GM23338 (cell line): ENCODE measurements at regions not wholly inside any gene's neighbourhood (a gene's known extent, or its start where the extent isn't known, plus 50 kb on each side); places are given as distances from the start of the nearest gene placed in this dataset.

Experiments
- CREB1 ChIP-seq: fragments of 250-450 bp; sonication (Bioruptor Pico); IDR thresholded peaks from 2 replicates; pipeline ENCODE4 v1.5.0; 2020; ENCODE audit warnings: low read depth, mild to moderate bottlenecking, moderate library complexity
- EZH2 ChIP-seq: fragments of 200-600 bp; sonication (generic); IDR thresholded peaks from one replicate; pipeline ENCODE4 v1.8.0; 2017; ENCODE audit warnings: antibody characterized with exemption, mild to moderate bottlenecking, low read depth; ENCODE audit not compliant: unreplicated experiment
- EZH2phosphoT487 ChIP-seq: fragments of 200-600 bp; sonication (generic); IDR thresholded peaks from one replicate; pipeline ENCODE4 v1.8.1; 2018; ENCODE audit warnings: antibody characterized with exemption; ENCODE audit not compliant: unreplicated experiment
- NANOG ChIP-seq: IDR thresholded peaks from 2 replicates; pipeline ENCODE4 v1.6.1; 2016; ENCODE audit warnings: antibody characterized with exemption, borderline replicate concordance
- POLR2AphosphoS5 ChIP-seq: IDR thresholded peaks from 2 replicates; pipeline ENCODE4 v1.6.1; 2016; ENCODE audit warnings: antibody characterized with exemption, low read depth
- ZNF114 ChIP-seq: fragments of 250-450 bp; sonication (Bioruptor Pico); IDR thresholded peaks from 2 replicates; pipeline ENCODE4 v1.5.0; 2020; ENCODE audit warnings: mild to moderate bottlenecking, moderate library complexity
- ZNF331 ChIP-seq: fragments of 250-450 bp; sonication (Bioruptor Pico); IDR thresholded peaks from 2 replicates; pipeline ENCODE4 v1.5.0; 2020; ENCODE audit warnings: low read depth, mild to moderate bottlenecking, moderate library complexity
- ZNF462 ChIP-seq: fragments of 250-450 bp; sonication (Bioruptor Pico); IDR thresholded peaks from 2 replicates; pipeline ENCODE4 v1.5.0; 2020; ENCODE audit warnings: mild to moderate bottlenecking, moderate library complexity
- TF ChIP-seq, protein P1 (sequence below), 2 experiments: fragments of 200-600 bp in 1 of 2; sonication (generic) in 1 of 2; conservative IDR thresholded peaks; 2 replicates each; pipeline versions ENCODE4 v1.5.1 to v1.6.1; 2016 to 2017; ENCODE audit warnings: antibody characterized with exemption in 2 of 2, low read depth in 2 of 2, mild to moderate bottlenecking in 2 of 2, moderate library complexity in 1 of 2
- TF ChIP-seq, protein P2 (sequence below): IDR thresholded peaks from 2 replicates; pipeline ENCODE4 v1.6.1; 2016; ENCODE audit warnings: antibody characterized with exemption
- TF ChIP-seq, protein P3 (sequence below): IDR thresholded peaks from one replicate; pipeline ENCODE4 v1.6.1; 2018; ENCODE audit warnings: antibody characterized with exemption; ENCODE audit not compliant: unreplicated experiment

DNA sequence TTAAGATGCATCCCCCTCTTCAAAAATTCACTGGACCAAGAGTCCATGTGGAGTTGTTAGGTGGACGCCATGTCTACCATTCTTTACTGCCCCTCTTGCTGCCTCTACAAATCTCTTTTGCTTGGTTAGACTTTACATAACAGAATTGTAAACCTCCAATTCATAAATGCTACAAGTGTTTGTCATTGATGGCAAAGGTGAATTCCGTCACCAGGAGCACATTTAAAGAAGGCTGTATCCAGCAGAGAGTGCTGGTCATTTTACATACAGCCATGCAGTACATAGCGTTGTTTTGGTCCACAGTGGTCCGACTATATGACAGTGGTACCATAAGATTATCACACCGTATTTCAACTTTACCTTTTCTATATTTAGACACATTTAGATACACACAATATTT is 274.5 kb downstream of the MYCN start:
- TF ChIP-seq, protein P1, sequence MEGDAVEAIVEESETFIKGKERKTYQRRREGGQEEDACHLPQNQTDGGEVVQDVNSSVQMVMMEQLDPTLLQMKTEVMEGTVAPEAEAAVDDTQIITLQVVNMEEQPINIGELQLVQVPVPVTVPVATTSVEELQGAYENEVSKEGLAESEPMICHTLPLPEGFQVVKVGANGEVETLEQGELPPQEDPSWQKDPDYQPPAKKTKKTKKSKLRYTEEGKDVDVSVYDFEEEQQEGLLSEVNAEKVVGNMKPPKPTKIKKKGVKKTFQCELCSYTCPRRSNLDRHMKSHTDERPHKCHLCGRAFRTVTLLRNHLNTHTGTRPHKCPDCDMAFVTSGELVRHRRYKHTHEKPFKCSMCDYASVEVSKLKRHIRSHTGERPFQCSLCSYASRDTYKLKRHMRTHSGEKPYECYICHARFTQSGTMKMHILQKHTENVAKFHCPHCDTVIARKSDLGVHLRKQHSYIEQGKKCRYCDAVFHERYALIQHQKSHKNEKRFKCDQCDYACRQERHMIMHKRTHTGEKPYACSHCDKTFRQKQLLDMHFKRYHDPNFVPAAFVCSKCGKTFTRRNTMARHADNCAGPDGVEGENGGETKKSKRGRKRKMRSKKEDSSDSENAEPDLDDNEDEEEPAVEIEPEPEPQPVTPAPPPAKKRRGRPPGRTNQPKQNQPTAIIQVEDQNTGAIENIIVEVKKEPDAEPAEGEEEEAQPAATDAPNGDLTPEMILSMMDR (conservative IDR thresholded peaks at IDR 0.05; ENCODE audit: low read depth in 2 of 2), result no peak
- TF ChIP-seq ZNF331 (CRISPR knock-in tag), result no peak
- no peak for TF ChIP-seq POLR2AphosphoS5
- TF ChIP-seq ZNF114 (CRISPR knock-in tag), result no peak
- TF ChIP-seq, protein P2, sequence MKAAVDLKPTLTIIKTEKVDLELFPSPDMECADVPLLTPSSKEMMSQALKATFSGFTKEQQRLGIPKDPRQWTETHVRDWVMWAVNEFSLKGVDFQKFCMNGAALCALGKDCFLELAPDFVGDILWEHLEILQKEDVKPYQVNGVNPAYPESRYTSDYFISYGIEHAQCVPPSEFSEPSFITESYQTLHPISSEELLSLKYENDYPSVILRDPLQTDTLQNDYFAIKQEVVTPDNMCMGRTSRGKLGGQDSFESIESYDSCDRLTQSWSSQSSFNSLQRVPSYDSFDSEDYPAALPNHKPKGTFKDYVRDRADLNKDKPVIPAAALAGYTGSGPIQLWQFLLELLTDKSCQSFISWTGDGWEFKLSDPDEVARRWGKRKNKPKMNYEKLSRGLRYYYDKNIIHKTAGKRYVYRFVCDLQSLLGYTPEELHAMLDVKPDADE, result no peak
- TF ChIP-seq EZH2phosphoT487, result no peak
- TF ChIP-seq EZH2, result no peak
- no peak for TF ChIP-seq NANOG
- no peak for TF ChIP-seq CREB1
- TF ChIP-seq, protein P3, sequence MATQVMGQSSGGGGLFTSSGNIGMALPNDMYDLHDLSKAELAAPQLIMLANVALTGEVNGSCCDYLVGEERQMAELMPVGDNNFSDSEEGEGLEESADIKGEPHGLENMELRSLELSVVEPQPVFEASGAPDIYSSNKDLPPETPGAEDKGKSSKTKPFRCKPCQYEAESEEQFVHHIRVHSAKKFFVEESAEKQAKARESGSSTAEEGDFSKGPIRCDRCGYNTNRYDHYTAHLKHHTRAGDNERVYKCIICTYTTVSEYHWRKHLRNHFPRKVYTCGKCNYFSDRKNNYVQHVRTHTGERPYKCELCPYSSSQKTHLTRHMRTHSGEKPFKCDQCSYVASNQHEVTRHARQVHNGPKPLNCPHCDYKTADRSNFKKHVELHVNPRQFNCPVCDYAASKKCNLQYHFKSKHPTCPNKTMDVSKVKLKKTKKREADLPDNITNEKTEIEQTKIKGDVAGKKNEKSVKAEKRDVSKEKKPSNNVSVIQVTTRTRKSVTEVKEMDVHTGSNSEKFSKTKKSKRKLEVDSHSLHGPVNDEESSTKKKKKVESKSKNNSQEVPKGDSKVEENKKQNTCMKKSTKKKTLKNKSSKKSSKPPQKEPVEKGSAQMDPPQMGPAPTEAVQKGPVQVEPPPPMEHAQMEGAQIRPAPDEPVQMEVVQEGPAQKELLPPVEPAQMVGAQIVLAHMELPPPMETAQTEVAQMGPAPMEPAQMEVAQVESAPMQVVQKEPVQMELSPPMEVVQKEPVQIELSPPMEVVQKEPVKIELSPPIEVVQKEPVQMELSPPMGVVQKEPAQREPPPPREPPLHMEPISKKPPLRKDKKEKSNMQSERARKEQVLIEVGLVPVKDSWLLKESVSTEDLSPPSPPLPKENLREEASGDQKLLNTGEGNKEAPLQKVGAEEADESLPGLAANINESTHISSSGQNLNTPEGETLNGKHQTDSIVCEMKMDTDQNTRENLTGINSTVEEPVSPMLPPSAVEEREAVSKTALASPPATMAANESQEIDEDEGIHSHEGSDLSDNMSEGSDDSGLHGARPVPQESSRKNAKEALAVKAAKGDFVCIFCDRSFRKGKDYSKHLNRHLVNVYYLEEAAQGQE, result no peak
- TF ChIP-seq ZNF462 (CRISPR knock-in tag), result no peak
